CD1c-positive myeloid dendritic cell (primary cell): ENCODE measurements at regions not wholly inside any gene's neighbourhood (a gene's known extent, or its start where the extent isn't known, plus 50 kb on each side); places are given as distances from the start of the nearest gene placed in this dataset.
"Not testable (repeated sequence)": the region's sequence is repeated elsewhere in the genome, so short reads cannot be mapped to it uniquely, and the experiment has no call there.

Experiments
- DNase-seq: peaks from one replicate; pipeline ENCODE4 v3.0.0-alpha.2; 2016; ENCODE audit errors: extremely low spot score

DNA sequence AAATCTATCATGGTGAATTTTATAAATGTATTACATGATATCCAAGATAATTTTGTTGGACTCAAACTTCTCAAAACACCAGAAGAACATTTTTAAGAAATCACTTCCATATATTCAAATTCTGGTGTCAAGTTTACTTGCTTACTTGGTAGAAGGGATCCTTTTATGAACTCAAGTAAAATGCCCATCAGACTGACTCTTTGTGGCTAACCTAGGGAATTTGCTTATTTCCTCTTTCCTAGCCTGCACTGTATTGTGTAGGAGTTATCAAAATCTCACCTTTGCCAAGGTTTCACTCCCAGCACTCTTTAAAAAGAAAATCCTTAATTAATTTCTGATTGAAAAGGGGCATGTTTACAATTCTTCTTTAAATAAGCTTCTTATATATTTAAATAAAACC is 196.5 kb downstream of the DUSP6 start:
- DNase-seq: peak; percentile 39

- no peak for DNase-seq
Observed at GRCh38 chr12:89154743-89155499, 197.4 kb downstream of the DUSP6 start.

- no peak for DNase-seq
Observed at GRCh38 chr12:89153341-89153740, 199.0 kb downstream of the DUSP6 start.

DNA sequence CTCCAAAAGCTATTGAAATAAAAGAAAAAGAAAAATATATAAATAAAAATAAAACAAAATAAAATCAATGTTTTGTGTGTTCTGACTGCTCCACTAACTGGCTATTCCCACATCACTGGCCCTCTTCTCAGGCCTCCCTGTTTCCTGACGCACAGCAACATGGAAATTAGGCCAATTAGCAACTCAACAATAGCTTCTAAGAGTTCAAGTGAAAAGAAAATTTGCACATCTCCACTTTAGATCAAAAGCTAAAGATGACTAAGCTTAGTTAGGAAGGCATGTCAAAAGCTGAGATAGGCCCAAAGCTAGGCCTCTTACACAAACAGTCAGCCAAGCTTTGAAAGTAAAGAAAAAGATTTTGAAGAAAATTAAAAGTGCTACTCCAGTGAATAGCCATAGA is 200.8 kb downstream of the DUSP6 start:
- DNase-seq: no peak

GRCh38 chr12:89150789-89151188 is 201.5 kb downstream of the DUSP6 start:
- not testable (repeated sequence) for DNase-seq

DNA sequence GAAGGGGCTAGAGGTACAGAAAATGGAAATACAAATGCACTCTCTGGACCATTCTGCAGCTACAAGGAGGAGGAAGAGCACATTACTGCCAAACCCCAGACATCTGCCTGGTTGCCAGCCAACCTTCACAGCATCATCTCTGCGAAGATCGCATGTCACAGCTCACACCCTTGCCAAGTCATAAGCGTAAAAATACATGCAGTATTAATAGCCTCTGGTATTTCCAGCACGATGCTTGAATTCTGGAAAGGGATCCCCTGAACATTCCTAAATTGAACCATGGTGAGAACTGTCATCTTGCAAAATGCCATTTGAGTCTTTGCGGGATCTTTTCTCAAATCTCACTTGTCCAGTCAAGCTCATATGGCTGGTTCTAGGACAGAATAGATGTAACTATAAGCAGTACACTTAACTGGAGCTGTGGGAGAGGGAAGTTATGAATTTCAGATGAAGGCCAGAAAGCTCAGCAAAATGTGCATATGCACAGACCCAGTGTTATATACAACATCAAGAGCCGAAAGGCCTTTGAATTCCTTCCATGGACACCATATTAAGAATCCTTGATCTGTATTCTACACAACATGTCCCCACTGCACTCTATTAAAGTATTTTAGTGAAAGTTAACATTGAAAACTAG is 211.6 kb downstream of the DUSP6 start:
- DNase-seq: no peak

GRCh38 chr12:89140141-89140540 is 212.2 kb downstream of the DUSP6 start:
- DNase-seq: no peak

- DNase-seq: no peak
Observed at GRCh38 chr12:89139390-89139789, 212.9 kb downstream of the DUSP6 start.

- no peak for DNase-seq
Observed at GRCh38 chr12:89138048-89138852, 214.1 kb downstream of the DUSP6 start.

DNA sequence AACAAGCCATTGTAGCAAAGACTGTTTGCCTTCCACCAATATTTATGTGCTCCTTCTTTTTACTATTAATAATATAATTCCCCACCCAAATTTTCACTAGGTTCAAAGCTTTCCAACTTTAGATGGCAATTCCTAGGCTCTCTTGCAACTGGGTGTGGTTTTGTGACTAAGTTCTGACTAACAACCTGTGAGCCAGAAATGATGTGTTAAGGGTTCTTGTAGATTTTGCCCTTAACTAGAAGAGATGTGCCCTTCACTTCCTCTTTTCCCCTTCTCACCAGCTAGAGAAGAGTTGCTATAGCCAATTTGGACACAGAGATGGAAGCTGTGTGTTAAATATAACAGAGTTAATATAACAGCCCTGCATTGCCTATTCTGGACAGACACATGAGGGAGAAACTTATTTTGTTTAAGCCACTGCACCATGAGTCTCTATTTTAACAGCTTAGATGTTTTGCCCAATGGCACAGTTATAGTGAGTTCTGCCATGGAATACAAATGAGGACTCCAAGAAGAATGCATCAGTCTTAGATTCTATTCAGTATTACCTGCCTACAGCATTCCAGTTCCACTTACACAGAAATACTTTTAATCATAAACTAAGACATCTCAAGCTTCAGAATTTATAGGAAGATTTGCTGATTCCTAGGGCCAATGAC is 216.2 kb downstream of the DUSP6 start:
- peak; percentile 58 for DNase-seq

- DNase-seq: no peak
Observed at GRCh38 chr12:89134213-89134770, 218.0 kb downstream of the DUSP6 start.

GRCh38 chr12:89129167-89129870 is 223.0 kb downstream of the DUSP6 start:
- no peak for DNase-seq

GRCh38 chr12:89126712-89127111 is 225.6 kb downstream of the DUSP6 start:
- no peak for DNase-seq

DNA sequence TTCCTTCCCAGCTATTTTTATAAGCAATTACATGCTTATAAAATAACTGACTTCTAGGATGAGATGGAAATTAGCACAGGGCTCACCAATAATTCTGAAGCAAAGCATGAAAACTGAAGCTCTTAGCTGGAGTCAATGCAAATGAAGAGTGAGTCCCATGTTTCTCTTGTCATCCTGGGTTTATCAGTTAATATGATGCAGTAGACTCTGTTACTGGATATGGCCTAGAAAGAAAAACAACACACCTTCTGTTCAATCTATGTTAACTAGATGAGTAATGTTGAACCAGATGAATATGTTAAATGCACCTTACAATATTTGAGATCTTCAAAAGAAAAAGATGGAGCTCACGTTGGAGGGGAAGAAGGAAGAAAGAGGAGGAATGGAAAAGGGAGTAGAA is 229.4 kb downstream of the DUSP6 start:
- no peak for DNase-seq

DNA sequence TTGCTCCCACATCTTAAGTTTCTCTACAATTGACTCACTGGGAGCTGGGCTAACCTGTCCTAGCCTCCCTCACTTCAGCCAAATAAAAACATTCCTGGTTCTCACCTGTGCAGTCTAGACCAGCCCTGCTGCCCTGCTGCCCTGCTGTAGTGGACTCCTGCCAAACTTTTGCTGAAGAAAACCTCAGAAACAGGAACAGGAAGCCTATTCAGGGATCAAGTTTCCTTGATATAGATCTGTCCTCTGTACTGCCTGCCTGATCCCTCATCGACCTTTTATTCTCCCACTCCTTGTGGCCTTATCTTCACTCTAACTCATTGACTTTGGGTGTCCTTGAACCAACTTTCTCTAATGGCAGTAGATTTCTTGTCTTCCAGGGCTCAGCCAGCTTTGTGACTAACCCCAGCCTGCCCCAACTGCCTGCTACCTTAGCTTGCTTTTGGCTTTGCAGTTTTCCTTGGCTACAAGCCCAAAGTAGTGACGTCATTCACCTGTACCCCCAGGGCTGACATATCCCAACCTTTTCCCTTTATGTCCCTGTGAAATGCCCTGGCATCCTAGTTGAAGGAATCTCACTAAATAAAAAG is 234.8 kb downstream of the DUSP6 start:
- DNase-seq: peak; percentile 13

DNA sequence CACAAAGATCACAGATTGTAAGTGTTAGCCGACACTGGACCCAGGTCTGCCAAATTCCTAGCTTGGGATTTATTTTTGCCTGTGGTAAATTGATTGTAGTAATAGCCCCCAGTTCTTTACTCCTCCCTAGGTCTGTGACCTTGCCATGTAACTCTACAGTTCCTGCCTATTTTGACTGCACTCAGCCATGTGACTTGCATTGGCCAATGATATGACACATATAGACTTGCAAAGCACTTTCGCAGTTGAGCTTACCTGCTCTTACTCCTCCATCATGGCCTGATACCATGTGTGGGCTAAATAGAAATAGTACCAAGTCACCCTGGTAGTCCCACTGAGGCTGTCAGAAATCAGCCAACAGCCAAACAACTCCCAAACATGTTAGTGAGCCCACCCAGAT is 240.3 kb downstream of the DUSP6 start:
- DNase-seq: no peak

DNA sequence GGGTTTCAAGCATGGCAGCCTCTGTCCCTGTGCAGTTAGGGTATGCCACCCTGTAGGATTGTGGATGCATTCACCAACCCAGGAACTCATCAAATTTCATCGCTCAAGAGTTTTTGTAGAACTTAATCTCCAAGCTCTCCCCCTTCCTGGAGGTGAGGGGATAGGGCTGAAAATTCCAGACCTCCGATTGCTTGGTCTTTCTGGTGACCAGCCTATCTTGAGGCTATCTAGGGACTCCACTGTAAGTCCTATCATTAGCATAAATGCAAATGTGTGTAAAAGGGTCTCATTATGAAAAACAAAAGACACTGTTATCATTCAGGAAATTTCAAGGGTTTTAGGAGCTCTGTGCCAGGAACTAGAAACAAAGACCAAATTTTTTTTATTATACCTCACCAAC is 244.0 kb downstream of the DUSP6 start:
- no peak for DNase-seq

DNA sequence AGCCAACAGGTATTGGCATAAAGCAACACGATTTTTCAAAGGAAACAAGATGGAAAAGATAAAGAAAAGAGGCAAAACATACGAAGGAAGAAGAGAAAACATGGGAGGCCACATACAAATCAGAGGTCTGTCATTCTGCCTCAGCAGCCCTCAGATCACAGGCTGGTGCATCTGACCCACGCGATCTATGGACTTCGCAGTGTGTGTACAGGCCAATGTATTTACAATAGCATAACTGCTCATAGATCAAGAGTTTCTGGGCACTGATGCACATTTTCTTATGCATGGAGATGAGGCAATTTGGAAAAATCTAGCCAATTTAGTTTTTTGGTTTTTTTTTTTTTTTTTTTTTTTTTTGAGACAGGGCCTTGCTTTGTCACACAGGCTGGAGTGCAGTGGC is 245.4 kb downstream of the DUSP6 start:
- no peak for DNase-seq

DNA sequence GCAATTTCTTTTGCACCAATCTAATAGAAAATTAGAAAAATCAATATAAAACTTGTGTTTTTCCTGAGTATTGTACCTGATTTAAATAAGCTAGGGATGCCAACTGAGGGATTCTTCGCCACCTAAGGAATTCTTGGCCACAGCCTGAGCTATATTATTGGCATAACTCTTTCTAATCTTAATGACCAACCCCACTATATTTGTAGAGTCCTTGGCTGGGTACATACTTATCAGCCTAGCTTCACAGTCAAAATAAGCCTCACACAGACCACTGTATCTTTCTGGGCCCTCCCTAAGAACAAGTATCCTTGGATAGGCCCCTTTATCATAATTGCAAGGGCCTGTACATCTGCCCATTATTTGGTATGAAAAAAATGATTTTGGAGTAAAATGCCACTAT is 247.1 kb downstream of the DUSP6 start:
- no peak for DNase-seq

GRCh38 chr12:89103831-89104230 is 248.5 kb downstream of the DUSP6 start:
- DNase-seq: no peak

GRCh38 chr12:89101440-89101839 is 250.9 kb downstream of the DUSP6 start:
- DNase-seq: no peak
